Natural killer cell (primary cell): ENCODE measurements at regions not wholly inside any gene's neighbourhood (a gene's known extent, or its start where the extent isn't known, plus 50 kb on each side); places are given as distances from the start of the nearest gene placed in this dataset.

ENCODE experiments used
- ATAC-seq, 3 donors: fragments of 150-1000 bp in 2 of 3; fragments of 200-7000 bp in 1 of 3; cut with Tn5 transposase; 1 replicate in 1 of 3; 2 replicates in 2 of 3; pipeline ENCODE4 v1.10.0; 2021; ENCODE audit warnings: mild to moderate bottlenecking in 2 of 3, moderate library complexity in 2 of 3
- DNase-seq, 2 donors: peaks; one replicate each; pipeline versions ENCODE4 v3.0.0 to v3.0.0-alpha.2; 2013 to 2021; ENCODE audit warnings: mixed read lengths in 1 of 2
- H3K27ac ChIP-seq: one replicate; pipeline ENCODE4 v1.5.1; 2013; ENCODE audit warnings: mild to moderate bottlenecking, low read length
- H3K27me3 ChIP-seq: one replicate; pipeline ENCODE4 v1.6.1; 2013; ENCODE audit warnings: low read length; ENCODE audit not compliant: control insufficient read depth, insufficient read depth
- H3K36me3 ChIP-seq: one replicate; pipeline ENCODE4 v1.6.1; 2013; ENCODE audit warnings: low read length; ENCODE audit not compliant: control insufficient read depth, insufficient read depth
- H3K4me1 ChIP-seq: one replicate; pipeline ENCODE4 v1.6.1; 2013; ENCODE audit warnings: low read length; ENCODE audit not compliant: control insufficient read depth, insufficient read depth
- H3K4me3 ChIP-seq: one replicate; pipeline ENCODE4 v1.5.1; 2013; ENCODE audit warnings: low read length
- H3K9me3 ChIP-seq: one replicate; pipeline ENCODE4 v1.6.1; 2013; ENCODE audit warnings: low read length; ENCODE audit not compliant: control insufficient read depth, insufficient read depth
- H3K27ac Mint-ChIP-seq, 2 donors: one replicate each; pipeline ENCODE4 v1.8.0; 2022; ENCODE audit warnings: mild to moderate bottlenecking in 2 of 2, mixed read lengths in 2 of 2, moderate library complexity in 1 of 2
- H3K27me3 Mint-ChIP-seq, 2 donors: one replicate each; pipeline ENCODE4 v1.8.0; 2022; ENCODE audit warnings: low read depth in 2 of 2, mixed read lengths in 2 of 2
- H3K36me3 Mint-ChIP-seq: one replicate; pipeline ENCODE4 v1.8.0; 2022; ENCODE audit warnings: mixed read lengths
- H3K4me1 Mint-ChIP-seq, 2 donors: one replicate each; pipeline ENCODE4 v1.8.0; 2022; ENCODE audit warnings: mixed read lengths in 2 of 2
- H3K4me3 Mint-ChIP-seq: one replicate; pipeline ENCODE4 v1.8.0; 2022; ENCODE audit warnings: mild to moderate bottlenecking, moderate library complexity, mixed read lengths
- H3K9me3 Mint-ChIP-seq, 2 donors: one replicate each; pipeline ENCODE4 v1.8.0; 2022; ENCODE audit warnings: mixed read lengths in 2 of 2
- WGBS: methylation state at CpG from one replicate; pipeline ENCODE4 v1.1.7; 2013; ENCODE audit warnings: missing lambda C conversion rate; ENCODE audit not compliant: insufficient coverage; 5-methylcytosine and 5-hydroxymethylcytosine counted together
- intact Hi-C: fragments of 100-400 bp; cut with micrococcal nuclease; formaldehyde crosslinking; loops from one replicate; pipeline ENCODE4 v1.14.2; 2022
- TF ChIP-seq, protein P1 (sequence below): fragments of 200-600 bp; IDR thresholded peaks from one replicate; pipeline ENCODE4 v1.8.0; 2022; ENCODE audit warnings: antibody characterized with exemption

- Mint-ChIP-seq H3K27ac (no peak overlapping the region), H3K9me3 (no peaks in the 10 kb centered on the region), H3K36me3 (no peaks in the 10 kb centered on the region), H3K4me3 (no peak overlapping the region), H3K4me1 (no peaks in the 10 kb centered on the region), H3K27me3 (peaks cover 29 to 53% of the 10 kb centered on the region in 2 donors)
- Histone ChIP-seq H3K27me3 (peaks cover 12% of the 10 kb centered on the region), H3K4me1 (no peaks in the 10 kb centered on the region), H3K9me3 (no peaks in the 10 kb centered on the region), H3K36me3 (no peaks in the 10 kb centered on the region), H3K27ac (no peak overlapping the region), H3K4me3 (no peak overlapping the region)
- TF ChIP-seq, protein P1, sequence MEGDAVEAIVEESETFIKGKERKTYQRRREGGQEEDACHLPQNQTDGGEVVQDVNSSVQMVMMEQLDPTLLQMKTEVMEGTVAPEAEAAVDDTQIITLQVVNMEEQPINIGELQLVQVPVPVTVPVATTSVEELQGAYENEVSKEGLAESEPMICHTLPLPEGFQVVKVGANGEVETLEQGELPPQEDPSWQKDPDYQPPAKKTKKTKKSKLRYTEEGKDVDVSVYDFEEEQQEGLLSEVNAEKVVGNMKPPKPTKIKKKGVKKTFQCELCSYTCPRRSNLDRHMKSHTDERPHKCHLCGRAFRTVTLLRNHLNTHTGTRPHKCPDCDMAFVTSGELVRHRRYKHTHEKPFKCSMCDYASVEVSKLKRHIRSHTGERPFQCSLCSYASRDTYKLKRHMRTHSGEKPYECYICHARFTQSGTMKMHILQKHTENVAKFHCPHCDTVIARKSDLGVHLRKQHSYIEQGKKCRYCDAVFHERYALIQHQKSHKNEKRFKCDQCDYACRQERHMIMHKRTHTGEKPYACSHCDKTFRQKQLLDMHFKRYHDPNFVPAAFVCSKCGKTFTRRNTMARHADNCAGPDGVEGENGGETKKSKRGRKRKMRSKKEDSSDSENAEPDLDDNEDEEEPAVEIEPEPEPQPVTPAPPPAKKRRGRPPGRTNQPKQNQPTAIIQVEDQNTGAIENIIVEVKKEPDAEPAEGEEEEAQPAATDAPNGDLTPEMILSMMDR: no peak
- ATAC-seq (no peak), DNase-seq (no peak)
- intact Hi-C loops: no loop called here
- 72% methylated on average over 3 of the region's 4 CpGs for WGBS
Measured at GRCh38 chr3:127418560-127419147, 130.8 kb upstream of the PRR20G start.

GRCh38 chr3:127417709-127418559 is 130.1 kb upstream of the PRR20G start:
- Mint-ChIP-seq H3K9me3 (no peaks in the 10 kb centered on the region), H3K4me1 (no peaks in the 10 kb centered on the region), H3K4me3 (no peak overlapping the region), H3K27ac (no peak overlapping the region), H3K27me3 (peaks cover 30 to 53% of the 10 kb centered on the region in 2 donors), H3K36me3 (no peaks in the 10 kb centered on the region)
- Histone ChIP-seq H3K36me3 (no peaks in the 10 kb centered on the region), H3K4me3 (no peak overlapping the region), H3K27me3 (peaks cover 12% of the 10 kb centered on the region), H3K27ac (no peak overlapping the region), H3K9me3 (no peaks in the 10 kb centered on the region), H3K4me1 (no peaks in the 10 kb centered on the region)
- ATAC-seq: no peak
- DNase-seq: no peak
- intact Hi-C loops: no loop called here
- 65% methylated on average over 10 of the region's 10 CpGs for WGBS
- TF ChIP-seq, protein P1: no peak

DNA sequence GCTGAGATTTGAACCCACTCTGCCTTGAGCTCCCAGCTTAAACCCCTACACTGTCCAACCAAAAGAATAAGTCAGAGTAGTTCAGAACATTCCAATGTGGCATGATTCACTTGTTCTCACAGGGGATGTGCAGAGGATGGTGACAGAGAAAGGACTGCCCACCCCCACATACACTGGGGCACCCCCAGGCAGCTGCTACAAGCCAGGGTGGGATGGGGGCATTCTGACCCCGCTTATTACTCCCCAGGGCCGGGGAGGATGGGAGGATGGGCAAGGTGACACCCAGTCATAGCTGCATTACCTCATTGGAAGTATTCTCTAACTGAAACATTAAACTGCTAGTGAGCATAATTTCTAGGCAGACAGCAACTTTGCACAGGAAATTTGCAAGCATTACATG is 126.0 kb upstream of the PRR20G start:
- Histone ChIP-seq H3K36me3 (no peaks in the 10 kb centered on the region), H3K27ac (no peak overlapping the region), H3K27me3 (peaks cover 8% of the 10 kb centered on the region), H3K4me1 (no peaks in the 10 kb centered on the region), H3K4me3 (no peak overlapping the region), H3K9me3 (no peaks in the 10 kb centered on the region)
- Mint-ChIP-seq H3K4me1 (no peaks in the 10 kb centered on the region), H3K27me3 (peaks cover 34 to 43% of the 10 kb centered on the region in 2 donors), H3K27ac (no peak overlapping the region), H3K36me3 (no peaks in the 10 kb centered on the region), H3K9me3 (no peaks in the 10 kb centered on the region), H3K4me3 (no peak overlapping the region)
- ATAC-seq: no peak
- 70% methylated on average over 2 of the region's 2 CpGs for WGBS
- no peak for DNase-seq
- intact Hi-C loops: no loop called here
- TF ChIP-seq, protein P1: no peak
